HEK293T (cell line): ENCODE measurements at regions not wholly inside any gene's neighbourhood (a gene's known extent, or its start where the extent isn't known, plus 50 kb on each side); places are given as distances from the start of the nearest gene placed in this dataset.

Experiments
- CTCF ChIA-PET: fragments of 350-600 bp; formaldehyde crosslinking; extraction: SDS; loops from one replicate; lab custom pipeline; 2021; ENCODE audit warnings: antibody characterized with exemption, inconsistent platforms; lab: Yijun Ruan, JAX
- POLR2A ChIA-PET: fragments of 350-600 bp; formaldehyde crosslinking; extraction: SDS; loops from one replicate; lab custom pipeline; 2020; ENCODE audit warnings: antibody characterized with exemption, inconsistent platforms; lab: Yijun Ruan, JAX
- DNase-seq: peaks from one replicate; pipeline ENCODE4 v3.0.0; 2012; ENCODE audit warnings: mixed read lengths; ENCODE audit errors: extremely low spot score
- ARNT ChIP-seq: fragments of 450-650 bp; IDR thresholded peaks from 2 replicates; pipeline ENCODE4 v1.6.1; 2017; ENCODE audit warnings: mild to moderate bottlenecking
- BHLHE40 ChIP-seq: fragments of 450-650 bp; IDR thresholded peaks from 2 replicates; pipeline ENCODE4 v1.6.1; 2016; ENCODE audit warnings: mild to moderate bottlenecking, moderate library complexity, borderline replicate concordance
- FOXK2 ChIP-seq: fragments of 450-650 bp; IDR thresholded peaks from 2 replicates; pipeline ENCODE4 v1.6.1; 2016; ENCODE audit warnings: mild to moderate bottlenecking
- LEF1 ChIP-seq: fragments of 450-650 bp; IDR thresholded peaks from 2 replicates; pipeline ENCODE4 v1.6.1; 2017; ENCODE audit warnings: mild to moderate bottlenecking, borderline replicate concordance
- TF ChIP-seq, protein P1 (sequence below): fragments of 450-650 bp; IDR thresholded peaks from 2 replicates; pipeline ENCODE4 v1.6.1; 2016

GRCh38 chr12:31778687-31779086, 49.9 kb upstream of the AMN1 start:
- no peak for DNase-seq
- no peak for TF ChIP-seq ARNT
- TF ChIP-seq LEF1 = no peak
- TF ChIP-seq, protein P1, sequence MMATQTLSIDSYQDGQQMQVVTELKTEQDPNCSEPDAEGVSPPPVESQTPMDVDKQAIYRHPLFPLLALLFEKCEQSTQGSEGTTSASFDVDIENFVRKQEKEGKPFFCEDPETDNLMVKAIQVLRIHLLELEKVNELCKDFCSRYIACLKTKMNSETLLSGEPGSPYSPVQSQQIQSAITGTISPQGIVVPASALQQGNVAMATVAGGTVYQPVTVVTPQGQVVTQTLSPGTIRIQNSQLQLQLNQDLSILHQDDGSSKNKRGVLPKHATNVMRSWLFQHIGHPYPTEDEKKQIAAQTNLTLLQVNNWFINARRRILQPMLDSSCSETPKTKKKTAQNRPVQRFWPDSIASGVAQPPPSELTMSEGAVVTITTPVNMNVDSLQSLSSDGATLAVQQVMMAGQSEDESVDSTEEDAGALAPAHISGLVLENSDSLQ = no peak
- TF ChIP-seq BHLHE40 = no peak
- TF ChIP-seq FOXK2 = no peak
- ChIA-PET POLR2A (no interaction called here), CTCF (no interaction called here)
